A549 (cell line): ENCODE measurements at regions not wholly inside any gene's neighbourhood (a gene's known extent, or its start where the extent isn't known, plus 50 kb on each side); places are given as distances from the start of the nearest gene placed in this dataset.

Experiments
- CHD2 ChIP-seq: fragments of 150-350 bp; IDR thresholded peaks from 2 replicates; pipeline ENCODE4 v1.6.1; 2014; ENCODE audit warnings: low read length; ENCODE audit not compliant: partially characterized antibody
- E2F6 ChIP-seq: IDR thresholded peaks from 2 replicates; pipeline ENCODE4 v1.6.1; 2012; ENCODE audit warnings: low read depth, borderline replicate concordance
- POLR2A ChIP-seq: IDR thresholded peaks from 2 replicates; pipeline ENCODE4 v1.6.1; 2012; ENCODE audit warnings: mild to moderate bottlenecking, low read length
- RFX5 ChIP-seq: fragments of 450-650 bp; IDR thresholded peaks from 2 replicates; pipeline ENCODE4 v1.7.1; 2014; ENCODE audit warnings: antibody characterized with exemption, mild to moderate bottlenecking, moderate library complexity
- TF ChIP-seq, protein P1 (sequence below): fragments of >200 bp; sonication (Bioruptor Twin); formaldehyde crosslinking; IDR thresholded peaks from 3 replicates; pipeline ENCODE4 v1.5.1; 2016
- TF ChIP-seq, protein P2 (sequence below): IDR thresholded peaks from 2 replicates; pipeline ENCODE4 v1.6.1; 2012

GRCh38 chr18:76570856-76571255 is 75.8 kb upstream of the ZNF516 start:
- TF ChIP-seq POLR2A (no peak), E2F6 (no peak), RFX5 (no peak), CHD2 (no peak)
- TF ChIP-seq, protein P1, sequence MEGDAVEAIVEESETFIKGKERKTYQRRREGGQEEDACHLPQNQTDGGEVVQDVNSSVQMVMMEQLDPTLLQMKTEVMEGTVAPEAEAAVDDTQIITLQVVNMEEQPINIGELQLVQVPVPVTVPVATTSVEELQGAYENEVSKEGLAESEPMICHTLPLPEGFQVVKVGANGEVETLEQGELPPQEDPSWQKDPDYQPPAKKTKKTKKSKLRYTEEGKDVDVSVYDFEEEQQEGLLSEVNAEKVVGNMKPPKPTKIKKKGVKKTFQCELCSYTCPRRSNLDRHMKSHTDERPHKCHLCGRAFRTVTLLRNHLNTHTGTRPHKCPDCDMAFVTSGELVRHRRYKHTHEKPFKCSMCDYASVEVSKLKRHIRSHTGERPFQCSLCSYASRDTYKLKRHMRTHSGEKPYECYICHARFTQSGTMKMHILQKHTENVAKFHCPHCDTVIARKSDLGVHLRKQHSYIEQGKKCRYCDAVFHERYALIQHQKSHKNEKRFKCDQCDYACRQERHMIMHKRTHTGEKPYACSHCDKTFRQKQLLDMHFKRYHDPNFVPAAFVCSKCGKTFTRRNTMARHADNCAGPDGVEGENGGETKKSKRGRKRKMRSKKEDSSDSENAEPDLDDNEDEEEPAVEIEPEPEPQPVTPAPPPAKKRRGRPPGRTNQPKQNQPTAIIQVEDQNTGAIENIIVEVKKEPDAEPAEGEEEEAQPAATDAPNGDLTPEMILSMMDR = no peak
- TF ChIP-seq, protein P2, sequence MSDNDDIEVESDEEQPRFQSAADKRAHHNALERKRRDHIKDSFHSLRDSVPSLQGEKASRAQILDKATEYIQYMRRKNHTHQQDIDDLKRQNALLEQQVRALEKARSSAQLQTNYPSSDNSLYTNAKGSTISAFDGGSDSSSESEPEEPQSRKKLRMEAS = no peak
